Gastroesophageal sphincter (tissue), 3 donors: ENCODE measurements at regions not wholly inside any gene's neighbourhood (a gene's known extent, or its start where the extent isn't known, plus 50 kb on each side); places are given as distances from the start of the nearest gene placed in this dataset.

Experiments
- CTCF ChIP-seq, 4 experiments: fragments of 200-600 bp in 2 of 4; fragments of 450-650 bp in 2 of 4; sonication (generic) in 1 of 4; IDR thresholded peaks; one replicate each; pipeline ENCODE4 v1.5.1; 2017 to 2019; ENCODE audit warnings: antibody characterized with exemption in 4 of 4, mild to moderate bottlenecking in 2 of 4, moderate library complexity in 2 of 4
- EP300 ChIP-seq: sonication (generic); formaldehyde crosslinking; IDR thresholded peaks from one replicate; pipeline ENCODE4 v1.6.1; 2017; ENCODE audit warnings: antibody characterized with exemption, mild to moderate bottlenecking
- POLR2A ChIP-seq, 2 donors: fragments of 450-650 bp; IDR thresholded peaks; one replicate each; pipeline ENCODE4 v1.6.1; 2017; ENCODE audit warnings: antibody characterized with exemption in 2 of 2, mild to moderate bottlenecking in 2 of 2, moderate library complexity in 1 of 2

GRCh38 chr3:103271575-103271974 is 836.8 kb downstream of the ZPLD1 start:
- TF ChIP-seq EP300 = no peak
- TF ChIP-seq CTCF (IDR thresholded peaks at IDR 0.05) = no peak
- TF ChIP-seq POLR2A (IDR thresholded peaks at IDR 0.05) = no peak
